HepG2 (cell line): ENCODE measurements at regions not wholly inside any gene's neighbourhood (a gene's known extent, or its start where the extent isn't known, plus 50 kb on each side); places are given as distances from the start of the nearest gene placed in this dataset.

Experiments
- ATAC-seq: fragments of 200-7000 bp; cut with Tn5 transposase; 3 replicates; pipeline ENCODE4 v1.9.1; 2020; ENCODE audit warnings: mild to moderate bottlenecking, moderate library complexity
- BruUV-seq: library from RNA; stranded (reverse); fragments of 400-500 nt; replicated peaks from 2 replicates; lab custom pipeline; 2021; lab: Mats Ljungman, UMichigan
- CTCF ChIA-PET: fragments of 300-600 bp; formaldehyde crosslinking; extraction: SDS; loops from one replicate; lab custom pipeline; 2021; ENCODE audit warnings: low total read pairs, inconsistent platforms, low intra/inter-chr PET ratio; lab: Yijun Ruan, JAX
- POLR2A ChIA-PET: fragments of 350-600 bp; sonication (Branson Sonifier 250); formaldehyde crosslinking; loops from one replicate; lab custom pipeline; 2020; ENCODE audit warnings: antibody characterized with exemption, inconsistent platforms; lab: Yijun Ruan, JAX
- DNase-seq: peaks from one replicate; pipeline ENCODE4 v3.0.0-alpha.2; 2015; ENCODE audit warnings: low spot score
- FAIRE-seq: peaks from 3 replicates; lab custom pipeline; 2011; peaks lifted over from hg19 to GRCh38; lab: Jason Lieb, UNC
- H2AFZ ChIP-seq: one replicate; pipeline ENCODE4 v1.6.1; 2011; ENCODE audit warnings: low read length, inconsistent platforms
- H3K27ac ChIP-seq: fragments of 300-600 bp; 3 replicates; pipeline ENCODE4 v1.8.0; 2011; ENCODE audit warnings: mixed run types, mild to moderate bottlenecking, mixed read lengths, low read length, inconsistent platforms; ENCODE audit not compliant: insufficient read depth; ENCODE audit errors: extremely low read length
- H3K27me3 ChIP-seq, 2 experiments: fragments of 200-600 bp in 1 of 2; 2 replicates in 1 of 2; 3 replicates in 1 of 2; pipeline versions ENCODE4 v1.6.0 to v1.8.0; 2011; ENCODE audit warnings: low read length in 2 of 2, mild to moderate bottlenecking in 2 of 2, moderate library complexity in 2 of 2, inconsistent platforms in 1 of 2; ENCODE audit not compliant: insufficient read depth in 2 of 2, control insufficient read depth in 1 of 2
- H3K36me3 ChIP-seq, 2 experiments: fragments of 200-600 bp in 1 of 2; replicated peaks in 1 of 2; 2 replicates in 1 of 2; 3 replicates in 1 of 2; pipeline versions ENCODE4 v1.5.1 to v1.8.0; 2011; ENCODE audit warnings: low read length in 2 of 2, inconsistent platforms in 1 of 2; ENCODE audit not compliant: insufficient read depth in 2 of 2, control insufficient read depth in 1 of 2
- H3K4me1 ChIP-seq: 2 replicates; pipeline ENCODE4 v1.5.1; 2012; ENCODE audit warnings: low read length, inconsistent platforms; ENCODE audit not compliant: insufficient read depth
- H3K4me2 ChIP-seq: 2 replicates; pipeline ENCODE4 v1.6.0; 2011; ENCODE audit warnings: low read depth, low read length, inconsistent platforms
- H3K4me3 ChIP-seq, 3 experiments: fragments of 200-600 bp in 1 of 3; sonication (generic), shearing (Covaris generic) in 1 of 3; replicated peaks in 1 of 3; 2 replicates each; pipeline ENCODE4 v1.5.1; 2011 to 2016; ENCODE audit warnings: low read length in 3 of 3, inconsistent platforms in 2 of 3, low read depth in 2 of 3, mild to moderate bottlenecking in 2 of 3, control low read depth in 1 of 3, mixed read lengths in 1 of 3; ENCODE audit not compliant: insufficient read depth in 1 of 3
- H3K79me2 ChIP-seq: one replicate; pipeline ENCODE4 v1.6.1; 2011; ENCODE audit warnings: low read length, inconsistent platforms; ENCODE audit not compliant: insufficient read depth
- H3K9ac ChIP-seq: 2 replicates; pipeline ENCODE4 v1.6.0; 2011; ENCODE audit warnings: mild to moderate bottlenecking, low read depth, low read length, inconsistent platforms; ENCODE audit not compliant: insufficient read depth
- H3K9me3 ChIP-seq: 2 replicates; pipeline ENCODE4 v1.5.1; 2012; ENCODE audit warnings: mild to moderate bottlenecking, low read length
- H4K20me1 ChIP-seq: 2 replicates; pipeline ENCODE4 v1.6.0; 2011; ENCODE audit warnings: inconsistent platforms, mild to moderate bottlenecking, low read length, moderate library complexity; ENCODE audit not compliant: insufficient read depth
- MED1 ChIP-seq: sonication (generic); formaldehyde crosslinking; IDR thresholded peaks from 2 replicates; pipeline ENCODE4 v1.4.0; 2020; ENCODE audit warnings: missing genetic modification reagents
- NCOA2 ChIP-seq: sonication (generic); formaldehyde crosslinking; IDR thresholded peaks from 2 replicates; pipeline ENCODE4 v1.8.0; 2022; ENCODE audit warnings: inconsistent platforms
- PAF1 ChIP-seq: IDR thresholded peaks from 2 replicates; pipeline ENCODE4 v1.6.1; 2016; ENCODE audit warnings: missing genetic modification reagents, missing compliant biosample characterization
- POGZ ChIP-seq: sonication (generic); formaldehyde crosslinking; IDR thresholded peaks from 2 replicates; pipeline ENCODE4 v1.4.0; 2020; ENCODE audit warnings: mild to moderate bottlenecking, missing genetic modification reagents
- TOE1 ChIP-seq: sonication (generic); formaldehyde crosslinking; IDR thresholded peaks from 2 replicates; pipeline ENCODE4 v1.4.0; 2020; ENCODE audit warnings: mild to moderate bottlenecking, missing genetic modification reagents
- ZEB1 ChIP-seq: IDR thresholded peaks from 2 replicates; pipeline ENCODE4 v1.6.1; 2012; ENCODE audit warnings: mild to moderate bottlenecking, low read depth, inconsistent platforms; ENCODE audit not compliant: insufficient replicate concordance
- ZFP36L1 ChIP-seq: sonication (generic); formaldehyde crosslinking; IDR thresholded peaks from 2 replicates; pipeline ENCODE4 v1.8.0; 2022; ENCODE audit warnings: mild to moderate bottlenecking, missing genetic modification reagents, moderate library complexity
- ZMYM3 ChIP-seq: sonication (generic); formaldehyde crosslinking; IDR thresholded peaks from 2 replicates; pipeline ENCODE4 v1.5.1; 2020; ENCODE audit warnings: mild to moderate bottlenecking, missing genetic modification reagents
- ZNF296 ChIP-seq: sonication (generic); formaldehyde crosslinking; conservative IDR thresholded peaks from 2 replicates; pipeline ENCODE4 v1.5.0; 2020; ENCODE audit warnings: mild to moderate bottlenecking, missing genetic modification reagents
- ZNF660 ChIP-seq: sonication (generic); formaldehyde crosslinking; IDR thresholded peaks from 2 replicates; pipeline ENCODE4 v1.5.1; 2020; ENCODE audit warnings: mild to moderate bottlenecking, low read depth, missing genetic modification reagents, borderline replicate concordance
- ZNF776 ChIP-seq: sonication (generic); formaldehyde crosslinking; IDR thresholded peaks from 2 replicates; pipeline ENCODE4 v1.4.0; 2020; ENCODE audit warnings: mild to moderate bottlenecking, missing genetic modification reagents
- ZSCAN12 ChIP-seq: sonication (generic); formaldehyde crosslinking; IDR thresholded peaks from 2 replicates; pipeline ENCODE4 v1.9.0; 2021; ENCODE audit warnings: mild to moderate bottlenecking, missing genetic modification reagents
- WGBS: methylation state at CpG from one replicate; pipeline ENCODE4 v1.1.6; 2017; ENCODE audit warnings: low lambda C conversion rate; 5-methylcytosine and 5-hydroxymethylcytosine counted together
- in situ Hi-C: cut with HindIII; loops from 2 replicates; pipeline ENCODE4 v1.10.0; 2017; ENCODE audit warnings: low pct_unique_long_range_greater_than_20kb; ENCODE audit not compliant: extremely low pct_ligation_motif_present
- intact Hi-C: fragments of 100-400 bp; cut with micrococcal nuclease; formaldehyde crosslinking; loops from one replicate; pipeline ENCODE4 v1.10.0; 2022; ENCODE audit not compliant: unreplicated experiment
- TF ChIP-seq, protein P1 (sequence below): sonication (generic); formaldehyde crosslinking; IDR thresholded peaks from 2 replicates; pipeline ENCODE4 v1.5.0; 2020; ENCODE audit warnings: missing genetic modification reagents
- TF ChIP-seq, protein P2 (sequence below): IDR thresholded peaks from 2 replicates; pipeline ENCODE4 v1.6.1; 2016; ENCODE audit warnings: low read depth, control low read depth
- TF ChIP-seq, protein P3 (sequence below): sonication (generic); formaldehyde crosslinking; IDR thresholded peaks from 2 replicates; pipeline ENCODE4 v1.8.0; 2023; ENCODE audit warnings: mild to moderate bottlenecking, missing genetic modification reagents
- TF ChIP-seq, protein P4 (sequence below): sonication (generic); formaldehyde crosslinking; IDR thresholded peaks from 2 replicates; pipeline ENCODE4 v1.5.1; 2020; ENCODE audit warnings: mild to moderate bottlenecking, moderate library complexity, missing genetic modification reagents
- TF ChIP-seq, protein P5 (sequence below): sonication (generic); formaldehyde crosslinking; IDR thresholded peaks from 2 replicates; pipeline ENCODE4 v1.5.0; 2020; ENCODE audit warnings: mild to moderate bottlenecking, missing genetic modification reagents, borderline replicate concordance

DNA sequence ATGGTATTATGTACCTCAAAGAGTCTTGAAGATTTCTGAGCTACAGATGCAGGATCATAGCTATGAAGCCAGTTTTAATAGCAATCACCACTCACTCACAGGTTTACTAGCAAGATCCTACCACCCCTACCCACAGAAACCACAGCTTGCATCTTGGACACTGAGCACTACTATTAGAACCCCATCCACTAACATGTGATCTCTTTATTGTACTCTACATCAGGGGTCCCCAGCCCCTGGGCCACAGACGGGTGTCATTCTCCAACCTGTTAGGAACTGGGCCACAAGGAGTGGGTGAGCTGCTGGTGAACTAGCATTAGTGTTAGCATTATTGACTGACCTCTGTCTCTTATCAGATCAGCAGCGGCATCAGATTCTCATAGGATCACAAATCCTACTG, 844.8 kb upstream of the CHORDC1 start:
- Histone ChIP-seq H3K4me1 (no peaks in the 10 kb centered on the region), H3K9ac (no peak overlapping the region), H3K27ac (no peak overlapping the region), H4K20me1 (no peaks in the 10 kb centered on the region), H3K27me3 (no peaks in the 10 kb centered on the region), H3K4me2 (no peak overlapping the region), H3K4me3 (no peak overlapping the region), H3K9me3 (no peaks in the 10 kb centered on the region), H3K79me2 (no peaks in the 10 kb centered on the region), H3K36me3 (no peaks in the 10 kb centered on the region), H2AFZ (no peak overlapping the region)
- intact Hi-C loops (loop anchor here (5.0 kb wide), 1 partner anchor 1130 kb away; no protein-coding TSS in a partner anchor), in situ Hi-C loops (no loop called here)
- POLR2A ChIA-PET, result no interaction called here
- CTCF ChIA-PET, result no interaction called here
- ATAC-seq (no peak), DNase-seq (no peak), FAIRE-seq (no peak)
- TF ChIP-seq POGZ (CRISPR knock-in tag), result no peak
- no peak for TF ChIP-seq ZNF776 (CRISPR knock-in tag)
- no peak for TF ChIP-seq PAF1
- TF ChIP-seq, protein P1, sequence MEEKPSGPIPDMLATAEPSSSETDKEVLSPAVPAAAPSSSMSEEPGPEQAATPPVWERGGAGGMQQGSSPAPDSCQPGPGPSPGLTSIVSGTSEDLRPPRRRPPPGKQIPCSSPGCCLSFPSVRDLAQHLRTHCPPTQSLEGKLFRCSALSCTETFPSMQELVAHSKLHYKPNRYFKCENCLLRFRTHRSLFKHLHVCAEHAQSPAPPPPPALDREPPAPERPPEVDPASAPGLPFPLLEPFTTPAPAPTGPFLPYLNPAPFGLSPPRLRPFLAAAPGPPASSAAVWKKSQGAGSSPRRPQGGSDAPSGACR (CRISPR knock-in tag), result no peak
- no peak for TF ChIP-seq ZMYM3 (CRISPR knock-in tag)
- TF ChIP-seq MED1 (CRISPR knock-in tag), result no peak
- TF ChIP-seq, protein P2, sequence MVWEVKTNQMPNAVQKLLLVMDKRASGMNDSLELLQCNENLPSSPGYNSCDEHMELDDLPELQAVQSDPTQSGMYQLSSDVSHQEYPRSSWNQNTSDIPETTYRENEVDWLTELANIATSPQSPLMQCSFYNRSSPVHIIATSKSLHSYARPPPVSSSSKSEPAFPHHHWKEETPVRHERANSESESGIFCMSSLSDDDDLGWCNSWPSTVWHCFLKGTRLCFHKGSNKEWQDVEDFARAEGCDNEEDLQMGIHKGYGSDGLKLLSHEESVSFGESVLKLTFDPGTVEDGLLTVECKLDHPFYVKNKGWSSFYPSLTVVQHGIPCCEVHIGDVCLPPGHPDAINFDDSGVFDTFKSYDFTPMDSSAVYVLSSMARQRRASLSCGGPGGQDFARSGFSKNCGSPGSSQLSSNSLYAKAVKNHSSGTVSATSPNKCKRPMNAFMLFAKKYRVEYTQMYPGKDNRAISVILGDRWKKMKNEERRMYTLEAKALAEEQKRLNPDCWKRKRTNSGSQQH (CRISPR knock-in tag), result no peak
- TF ChIP-seq ZNF296 (CRISPR knock-in tag), result no peak
- TF ChIP-seq TOE1 (CRISPR knock-in tag), result no peak
- TF ChIP-seq, protein P3, sequence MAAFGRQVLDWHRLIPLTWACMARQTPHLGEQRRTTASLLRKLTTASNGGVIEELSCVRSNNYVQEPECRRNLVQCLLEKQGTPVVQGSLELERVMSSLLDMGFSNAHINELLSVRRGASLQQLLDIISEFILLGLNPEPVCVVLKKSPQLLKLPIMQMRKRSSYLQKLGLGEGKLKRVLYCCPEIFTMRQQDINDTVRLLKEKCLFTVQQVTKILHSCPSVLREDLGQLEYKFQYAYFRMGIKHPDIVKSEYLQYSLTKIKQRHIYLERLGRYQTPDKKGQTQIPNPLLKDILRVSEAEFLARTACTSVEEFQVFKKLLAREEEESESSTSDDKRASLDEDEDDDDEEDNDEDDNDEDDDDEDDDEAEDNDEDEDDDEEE (CRISPR knock-in tag), result no peak
- TF ChIP-seq ZFP36L1 (CRISPR knock-in tag), result no peak
- TF ChIP-seq ZNF660 (CRISPR knock-in tag), result no peak
- TF ChIP-seq, protein P4, sequence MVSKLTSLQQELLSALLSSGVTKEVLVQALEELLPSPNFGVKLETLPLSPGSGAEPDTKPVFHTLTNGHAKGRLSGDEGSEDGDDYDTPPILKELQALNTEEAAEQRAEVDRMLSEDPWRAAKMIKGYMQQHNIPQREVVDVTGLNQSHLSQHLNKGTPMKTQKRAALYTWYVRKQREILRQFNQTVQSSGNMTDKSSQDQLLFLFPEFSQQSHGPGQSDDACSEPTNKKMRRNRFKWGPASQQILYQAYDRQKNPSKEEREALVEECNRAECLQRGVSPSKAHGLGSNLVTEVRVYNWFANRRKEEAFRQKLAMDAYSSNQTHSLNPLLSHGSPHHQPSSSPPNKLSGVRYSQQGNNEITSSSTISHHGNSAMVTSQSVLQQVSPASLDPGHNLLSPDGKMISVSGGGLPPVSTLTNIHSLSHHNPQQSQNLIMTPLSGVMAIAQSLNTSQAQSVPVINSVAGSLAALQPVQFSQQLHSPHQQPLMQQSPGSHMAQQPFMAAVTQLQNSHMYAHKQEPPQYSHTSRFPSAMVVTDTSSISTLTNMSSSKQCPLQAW, result no peak
- no peak for TF ChIP-seq NCOA2 (CRISPR knock-in tag)
- no peak for TF ChIP-seq ZSCAN12 (CRISPR knock-in tag)
- TF ChIP-seq, protein P5, sequence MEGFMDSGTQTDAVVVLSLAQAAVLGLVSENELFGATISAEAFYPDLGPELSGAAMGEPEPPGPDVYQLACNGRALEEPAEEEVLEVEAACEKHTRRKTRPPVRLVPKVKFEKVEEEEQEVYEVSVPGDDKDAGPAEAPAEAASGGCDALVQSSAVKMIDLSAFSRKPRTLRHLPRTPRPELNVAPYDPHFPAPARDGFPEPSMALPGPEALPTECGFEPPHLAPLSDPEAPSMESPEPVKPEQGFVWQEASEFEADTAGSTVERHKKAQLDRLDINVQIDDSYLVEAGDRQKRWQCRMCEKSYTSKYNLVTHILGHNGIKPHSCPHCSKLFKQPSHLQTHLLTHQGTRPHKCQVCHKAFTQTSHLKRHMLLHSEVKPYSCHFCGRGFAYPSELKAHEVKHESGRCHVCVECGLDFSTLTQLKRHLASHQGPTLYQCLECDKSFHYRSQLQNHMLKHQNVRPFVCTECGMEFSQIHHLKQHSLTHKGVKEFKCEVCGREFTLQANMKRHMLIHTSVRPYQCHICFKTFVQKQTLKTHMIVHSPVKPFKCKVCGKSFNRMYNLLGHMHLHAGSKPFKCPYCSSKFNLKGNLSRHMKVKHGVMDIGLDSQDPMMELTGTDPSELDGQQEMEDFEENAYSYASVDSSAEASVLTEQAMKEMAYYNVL, result no peak
- TF ChIP-seq ZEB1, result no peak
- BruUV-seq, result no TSS peak
- WGBS, result 0% methylated on average over 2 of the region's 2 CpGs
